GM12878 (cell line): ENCODE measurements at regions not wholly inside any gene's neighbourhood (a gene's known extent, or its start where the extent isn't known, plus 50 kb on each side); places are given as distances from the start of the nearest gene placed in this dataset.

Experiments used
- ATAC-seq: fragments of 200-7000 bp; cut with Tn5 transposase; 3 replicates; pipeline ENCODE4 v1.9.1; 2020; ENCODE audit warnings: mild to moderate bottlenecking, moderate library complexity
- BruUV-seq: library from RNA; stranded (reverse); fragments of 400-500 nt; replicated peaks from 2 replicates; lab custom pipeline; 2021; lab: Mats Ljungman, UMichigan
- CTCF ChIA-PET: fragments of 300-600 bp; sonication (Branson Sonifier 250); formaldehyde crosslinking; extraction: SDS; loops from one replicate; lab custom pipeline; 2021; ENCODE audit warnings: inconsistent platforms; lab: Yijun Ruan, JAX
- POLR2A ChIA-PET: fragments of 350-600 bp; formaldehyde crosslinking; extraction: SDS; loops from one replicate; lab custom pipeline; 2021; ENCODE audit warnings: inconsistent platforms; lab: Charles Lee
- RAD21 ChIA-PET: fragments of 300-600 bp; sonication (Branson Sonifier 250); formaldehyde crosslinking; loops from one replicate; lab custom pipeline; 2023; ENCODE audit warnings: antibody characterized with exemption; ENCODE audit not compliant: unreplicated experiment; lab: Charles Lee
- SMC1A ChIA-PET: fragments of 300-600 bp; sonication (Branson Sonifier 250); formaldehyde crosslinking; loops from one replicate; lab custom pipeline; 2023; ENCODE audit not compliant: unreplicated experiment, uncharacterized antibody; lab: Charles Lee
- DNase-seq: peaks from one replicate; pipeline ENCODE4 v3.0.0-alpha.2; 2011; ENCODE audit warnings: low read depth, low spot score
- FAIRE-seq: peaks from 3 replicates; lab custom pipeline; 2011; peaks lifted over from hg19 to GRCh38; lab: Jason Lieb, UNC
- H2AFZ ChIP-seq: 2 replicates; pipeline ENCODE4 v1.6.0; 2011; ENCODE audit warnings: low read depth, low read length, control low read depth; ENCODE audit not compliant: control insufficient read depth
- H3K27ac ChIP-seq: 2 replicates; pipeline ENCODE4 v1.5.1; 2011; ENCODE audit warnings: control low read depth; ENCODE audit not compliant: control insufficient read depth, insufficient read depth
- H3K27me3 ChIP-seq, 2 experiments: replicated peaks in 1 of 2; 2 replicates each; pipeline versions ENCODE4 v1.6.0 to v1.6.1; 2011; ENCODE audit warnings: low read length in 1 of 2; ENCODE audit not compliant: control insufficient read depth in 2 of 2, insufficient read depth in 2 of 2
- H3K36me3 ChIP-seq, 2 experiments: 2 replicates each; pipeline ENCODE4 v1.5.1; 2011; ENCODE audit warnings: low read length in 1 of 2; ENCODE audit not compliant: control insufficient read depth in 2 of 2, insufficient read depth in 2 of 2
- H3K4me1 ChIP-seq: 2 replicates; pipeline ENCODE4 v1.6.1; 2011; ENCODE audit warnings: mild to moderate bottlenecking, low read length, moderate library complexity, mixed read lengths; ENCODE audit not compliant: control insufficient read depth, insufficient read depth
- H3K4me2 ChIP-seq: 2 replicates; pipeline ENCODE4 v1.6.0; 2011; ENCODE audit warnings: control low read depth; ENCODE audit not compliant: control insufficient read depth, insufficient read depth
- H3K4me3 ChIP-seq: fragments of 200-600 bp; sonication (generic); 2 replicates; pipeline ENCODE4 v1.5.1; 2016
- H3K79me2 ChIP-seq: 2 replicates; pipeline ENCODE4 v1.6.0; 2011; ENCODE audit warnings: low read length; ENCODE audit not compliant: control insufficient read depth, insufficient read depth
- H3K9ac ChIP-seq: 2 replicates; pipeline ENCODE4 v1.8.0; 2011; ENCODE audit warnings: low read length, control low read depth, mixed read lengths; ENCODE audit not compliant: control insufficient read depth, insufficient read depth
- H3K9me3 ChIP-seq: replicated peaks from 3 replicates; pipeline ENCODE4 v1.5.1; 2011; ENCODE audit warnings: mild to moderate bottlenecking, low read length; ENCODE audit not compliant: control insufficient read depth, insufficient read depth
- H4K20me1 ChIP-seq: 2 replicates; pipeline ENCODE4 v1.6.0; 2011; ENCODE audit not compliant: control insufficient read depth, insufficient read depth
- ATF7 ChIP-seq: fragments of 450-650 bp; IDR thresholded peaks from 2 replicates; pipeline ENCODE4 v1.6.1; 2016; ENCODE audit warnings: low read depth, mild to moderate bottlenecking
- BCL11A ChIP-seq: IDR thresholded peaks from 2 replicates; pipeline ENCODE4 v1.6.1; 2011; ENCODE audit warnings: low read depth, low read length
- BMI1 ChIP-seq: fragments of 450-650 bp; IDR thresholded peaks from 2 replicates; pipeline ENCODE4 v1.6.1; 2016; ENCODE audit warnings: mild to moderate bottlenecking, moderate library complexity, borderline replicate concordance
- CBX5 ChIP-seq: sonication (generic); IDR thresholded peaks from 2 replicates; pipeline ENCODE4 v1.6.1; 2016; ENCODE audit warnings: low read depth, moderate library complexity, mild to moderate bottlenecking, inconsistent platforms
- POLR2AphosphoS2 ChIP-seq: IDR thresholded peaks from 2 replicates; pipeline ENCODE4 v1.6.1; 2011; ENCODE audit warnings: low read depth, mild to moderate bottlenecking, low read length, improper control_type of control experiment, moderate library complexity
- RCOR1 ChIP-seq: conservative IDR thresholded peaks from 2 replicates; pipeline ENCODE4 v1.6.1; 2012; ENCODE audit warnings: low read depth, low read length, improper control_type of control experiment
- SMARCA5 ChIP-seq: fragments of 450-650 bp; IDR thresholded peaks from 2 replicates; pipeline ENCODE4 v1.6.1; 2017; ENCODE audit warnings: mild to moderate bottlenecking
- SREBF1 ChIP-seq: IDR thresholded peaks from 2 replicates; pipeline ENCODE4 v1.6.1; 2012; ENCODE audit warnings: mild to moderate bottlenecking, low read length
- SREBF2 ChIP-seq: IDR thresholded peaks from 2 replicates; pipeline ENCODE4 v1.6.1; 2012; ENCODE audit warnings: mild to moderate bottlenecking, low read length
- TAF1 ChIP-seq: IDR thresholded peaks from 2 replicates; pipeline ENCODE4 v1.6.1; 2011; ENCODE audit warnings: mild to moderate bottlenecking, low read depth, low read length, borderline replicate concordance
- WGBS: methylation state at CpG from one replicate; pipeline ENCODE4 v1.1.6; 2016; ENCODE audit warnings: low lambda C conversion rate; ENCODE audit not compliant: insufficient replicate concordance, insufficient coverage; ENCODE audit errors: missing lambda C conversion rate; 5-methylcytosine and 5-hydroxymethylcytosine counted together
- in situ Hi-C: fragments of 300-500 bp; cut with MboI; formaldehyde crosslinking; loops from 9 replicates; pipeline ENCODE4 v1.14.3; 2018; ENCODE audit warnings: mixed read lengths
- intact Hi-C: fragments of 100-400 bp; cut with micrococcal nuclease; formaldehyde crosslinking; loops from one replicate; pipeline ENCODE4 v1.14.2; 2022; ENCODE audit not compliant: unreplicated experiment

DNA sequence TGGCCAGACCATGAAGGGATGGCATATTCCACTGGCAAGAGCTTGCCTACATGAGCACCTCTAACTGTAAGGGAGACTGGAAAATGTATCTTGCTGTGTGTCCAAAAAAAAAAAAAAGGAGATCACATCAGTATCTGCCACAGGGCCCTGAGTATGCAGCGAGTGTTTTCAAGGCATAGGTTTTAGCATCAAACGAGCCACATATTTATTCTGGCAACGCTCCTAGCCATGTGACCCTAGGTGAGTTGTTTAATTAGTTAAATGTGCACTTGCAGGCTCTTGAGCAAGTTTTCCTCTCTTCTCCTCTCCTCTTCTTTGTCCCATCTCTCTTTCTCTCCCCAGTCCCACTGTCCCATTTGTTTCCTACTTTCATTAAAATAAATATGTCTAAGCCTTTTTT lies 428.7 kb upstream of the AKR1E2 start (continued):
- no peak for TF ChIP-seq ATF7

DNA sequence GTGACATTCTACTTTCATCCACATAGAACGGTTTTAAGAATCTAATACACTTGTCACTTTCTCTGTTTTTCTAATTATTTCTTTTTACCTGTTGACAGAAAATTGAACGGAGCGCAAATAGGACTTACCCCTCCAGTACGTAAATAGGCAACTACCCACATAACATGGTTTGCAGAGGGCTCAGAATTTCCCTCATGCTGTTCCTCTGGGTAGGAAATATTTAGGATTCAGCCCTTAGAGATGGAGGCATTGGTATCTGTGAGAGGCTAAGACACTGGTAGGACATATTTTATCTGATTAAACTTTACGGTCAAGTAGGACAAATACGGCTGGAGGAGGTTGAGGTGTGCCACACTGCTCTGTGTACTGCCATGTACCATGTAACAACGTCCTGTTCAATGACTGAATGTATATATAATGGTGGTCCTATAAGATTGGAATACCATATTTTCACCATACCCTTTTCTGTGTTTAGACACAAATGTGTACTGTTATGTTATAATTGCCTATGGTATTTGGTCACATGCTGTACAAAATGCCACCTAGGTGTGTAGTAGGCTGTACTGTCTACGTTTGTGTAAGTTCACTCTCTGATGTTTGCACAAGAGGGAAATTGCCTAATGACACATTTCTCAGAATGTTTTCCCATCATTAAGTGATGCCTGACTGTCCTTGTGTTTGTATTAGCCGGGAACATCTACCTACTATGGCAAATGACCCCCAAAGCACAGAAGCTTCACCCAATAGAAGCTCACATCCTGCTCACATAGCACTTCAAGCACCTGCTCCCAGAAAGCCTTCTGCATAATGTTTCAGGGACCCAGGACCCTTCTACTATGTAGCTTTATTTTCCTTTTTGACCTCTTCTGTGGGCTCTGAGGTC lies 429.4 kb upstream of the AKR1E2 start:
- intact Hi-C loops, result no loop called here
- H3K9ac ChIP-seq, result no peak overlapping the region
- FAIRE-seq (no peak), ATAC-seq (no peak), DNase-seq (no peak)
- H3K27ac ChIP-seq, result no peak overlapping the region
- WGBS, result 52% methylated on average over 9 of the region's 9 CpGs
- no peaks in the 10 kb centered on the region for H3K79me2 ChIP-seq
- no peak overlapping the region for H3K4me2 ChIP-seq
- H3K4me3 ChIP-seq, result no peak overlapping the region
- no TSS peak for BruUV-seq
- ChIA-PET SMC1A (no interaction called here), CTCF (no interaction called here), RAD21 (no interaction called here), POLR2A (no interaction called here)
- no peaks in the 10 kb centered on the region for H3K4me1 ChIP-seq
- H3K9me3 ChIP-seq, result no peaks in the 10 kb centered on the region
- H3K27me3 ChIP-seq, result no peaks in the 10 kb centered on the region; a peak in 1 of 4 replicates
- in situ Hi-C loops, result no loop called here
- no peak overlapping the region for H2AFZ ChIP-seq
- H4K20me1 ChIP-seq, result no peaks in the 10 kb centered on the region
- H3K36me3 ChIP-seq, result no peaks in the 10 kb centered on the region
- TF ChIP-seq BCL11A, result no peak
- TF ChIP-seq SREBF2, result no peak
- no peak for TF ChIP-seq POLR2AphosphoS2
- TF ChIP-seq CBX5, result no peak
- no peak for TF ChIP-seq RCOR1
- TF ChIP-seq SREBF1, result no peak
- TF ChIP-seq SMARCA5, result no peak
- TF ChIP-seq BMI1, result no peak
- TF ChIP-seq TAF1, result no peak
